ENCODE measurements at regions not wholly inside any gene's neighbourhood (a gene's known extent, or its start where the extent isn't known, plus 50 kb on each side); places are given as distances from the start of the nearest gene placed in this dataset.

DNA sequence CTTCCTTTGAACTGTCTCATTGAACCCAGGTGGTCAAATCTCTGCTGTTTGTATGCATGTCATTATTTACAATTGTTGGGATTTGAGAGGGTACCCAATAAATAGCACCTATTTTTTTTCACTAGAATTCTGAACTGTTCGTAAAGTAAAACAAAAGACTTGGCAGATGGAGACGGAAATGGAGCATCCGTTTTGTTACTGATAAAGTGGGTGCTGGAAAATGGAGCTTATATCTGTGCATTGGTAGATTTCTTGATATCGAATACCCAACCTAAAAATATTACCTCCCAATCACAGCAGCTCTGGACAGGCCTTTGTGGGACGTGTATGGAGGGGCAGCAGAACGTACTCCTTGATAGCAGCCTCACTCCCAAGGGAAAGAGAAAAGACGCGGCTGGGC is 224.4 kb downstream of the C12orf75 start:
- TF ChIP-seq, protein P1, sequence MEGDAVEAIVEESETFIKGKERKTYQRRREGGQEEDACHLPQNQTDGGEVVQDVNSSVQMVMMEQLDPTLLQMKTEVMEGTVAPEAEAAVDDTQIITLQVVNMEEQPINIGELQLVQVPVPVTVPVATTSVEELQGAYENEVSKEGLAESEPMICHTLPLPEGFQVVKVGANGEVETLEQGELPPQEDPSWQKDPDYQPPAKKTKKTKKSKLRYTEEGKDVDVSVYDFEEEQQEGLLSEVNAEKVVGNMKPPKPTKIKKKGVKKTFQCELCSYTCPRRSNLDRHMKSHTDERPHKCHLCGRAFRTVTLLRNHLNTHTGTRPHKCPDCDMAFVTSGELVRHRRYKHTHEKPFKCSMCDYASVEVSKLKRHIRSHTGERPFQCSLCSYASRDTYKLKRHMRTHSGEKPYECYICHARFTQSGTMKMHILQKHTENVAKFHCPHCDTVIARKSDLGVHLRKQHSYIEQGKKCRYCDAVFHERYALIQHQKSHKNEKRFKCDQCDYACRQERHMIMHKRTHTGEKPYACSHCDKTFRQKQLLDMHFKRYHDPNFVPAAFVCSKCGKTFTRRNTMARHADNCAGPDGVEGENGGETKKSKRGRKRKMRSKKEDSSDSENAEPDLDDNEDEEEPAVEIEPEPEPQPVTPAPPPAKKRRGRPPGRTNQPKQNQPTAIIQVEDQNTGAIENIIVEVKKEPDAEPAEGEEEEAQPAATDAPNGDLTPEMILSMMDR (conservative IDR thresholded peaks at IDR 0.05 in 1 of 2, IDR thresholded peaks at IDR 0.05 in 1 of 2; ENCODE audit: low read depth in 1 of 2, low read length in 2 of 2), result no peak
- no peak for TF ChIP-seq EZH2 (IDR thresholded peaks at IDR 0.05; ENCODE audit: low read length, missing control alignments)
- H3K27me3 ChIP-seq (ENCODE audit: control insufficient read depth, insufficient read depth, low read length), result no peaks in the 10 kb centered on the region
- no peak overlapping the region for H3K4me2 ChIP-seq (ENCODE audit: extremely low read depth, insufficient read depth, low read length)
- H3K27ac ChIP-seq (ENCODE audit: insufficient read depth, low read length), result no peak overlapping the region
- no peak overlapping the region for H2AFZ ChIP-seq (ENCODE audit: low read length)
- DNase-seq (ENCODE audit: low read depth in 2 of 2), result no peak
- no peak overlapping the region for H3K4me3 ChIP-seq (replicated peaks in 1 of 4; ENCODE audit: control extremely low read depth in 1 of 4, insufficient read depth in 1 of 4, low read depth in 3 of 4, low read length in 4 of 4)
- no peaks in the 10 kb centered on the region for H3K36me3 ChIP-seq (ENCODE audit: control insufficient read depth, insufficient read depth, low read length)
- no peak overlapping the region for H3K9ac ChIP-seq (ENCODE audit: insufficient read depth, low read length)
- H3K9me3 ChIP-seq (ENCODE audit: control insufficient read depth, insufficient read depth, low read depth, low read length), result no peaks in the 10 kb centered on the region
- no peaks in the 10 kb centered on the region for H4K20me1 ChIP-seq (ENCODE audit: control insufficient read depth, extremely low read depth, insufficient read depth, low read length)
- H3K79me2 ChIP-seq (ENCODE audit: control insufficient read depth, insufficient read depth, low read length), result no peaks in the 10 kb centered on the region
- H3K4me1 ChIP-seq (ENCODE audit: control insufficient read depth, extremely low read depth, insufficient read depth, low read length), result no peaks in the 10 kb centered on the region

DNA sequence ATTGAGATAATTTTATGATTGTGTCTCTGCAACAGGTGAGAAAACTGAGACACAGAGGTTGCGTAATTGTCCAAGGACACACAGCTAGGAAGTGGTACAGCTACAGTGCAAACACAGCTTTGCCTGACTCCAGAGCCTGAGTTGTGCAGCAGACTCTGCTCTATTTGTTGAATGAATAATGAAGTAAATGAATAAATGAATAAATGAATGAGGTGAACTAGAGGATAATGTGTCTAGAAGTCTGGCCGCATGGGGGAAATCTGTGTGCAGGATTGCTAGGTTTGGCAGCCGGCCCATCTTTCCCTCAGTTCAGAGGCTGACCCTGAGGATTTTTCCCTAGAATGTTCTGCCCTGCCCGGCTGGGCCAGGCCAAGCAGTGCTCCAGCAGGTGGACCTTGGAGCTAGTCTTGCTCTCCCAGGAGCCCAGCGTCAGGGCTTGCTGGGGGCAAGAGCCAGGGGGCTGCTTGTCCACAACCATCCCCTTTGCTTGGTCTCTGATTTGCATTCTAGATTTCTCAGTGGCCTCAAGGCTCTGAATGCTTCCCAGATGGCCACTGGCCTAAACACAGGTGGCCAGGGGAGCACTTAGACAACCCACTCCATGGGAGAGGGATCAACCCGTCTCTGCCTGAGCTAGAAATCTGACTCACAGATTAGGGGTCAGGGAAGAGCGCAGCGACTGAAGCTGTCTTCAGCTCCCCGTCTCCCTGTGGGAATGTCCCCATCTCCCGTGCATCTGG is 225.2 kb downstream of the C12orf75 start:
- Histone ChIP-seq H3K4me2 (ENCODE audit: extremely low read depth, insufficient read depth, low read length) (no peak overlapping the region), H2AFZ (ENCODE audit: low read length) (no peak overlapping the region), H3K4me1 (ENCODE audit: control insufficient read depth, extremely low read depth, insufficient read depth, low read length) (no peaks in the 10 kb centered on the region), H3K27ac (ENCODE audit: insufficient read depth, low read length) (no peak overlapping the region), H4K20me1 (ENCODE audit: control insufficient read depth, extremely low read depth, insufficient read depth, low read length) (no peaks in the 10 kb centered on the region), H3K79me2 (ENCODE audit: control insufficient read depth, insufficient read depth, low read length) (no peaks in the 10 kb centered on the region), H3K9ac (ENCODE audit: insufficient read depth, low read length) (no peak overlapping the region), H3K27me3 (ENCODE audit: control insufficient read depth, insufficient read depth, low read length) (no peaks in the 10 kb centered on the region), H3K4me3 (replicated peaks in 1 of 4; ENCODE audit: control extremely low read depth in 1 of 4, insufficient read depth in 1 of 4, low read depth in 3 of 4, low read length in 4 of 4) (no peak overlapping the region), H3K9me3 (ENCODE audit: control insufficient read depth, insufficient read depth, low read depth, low read length) (no peaks in the 10 kb centered on the region), H3K36me3 (ENCODE audit: control insufficient read depth, insufficient read depth, low read length) (no peaks in the 10 kb centered on the region)
- peak; percentile 2 to 48 for DNase-seq (ENCODE audit: low read depth in 2 of 2)
- TF ChIP-seq, protein P1 (conservative IDR thresholded peaks at IDR 0.05 in 1 of 2, IDR thresholded peaks at IDR 0.05 in 1 of 2; ENCODE audit: low read depth in 1 of 2, low read length in 2 of 2), result no peak
- TF ChIP-seq EZH2 (IDR thresholded peaks at IDR 0.05; ENCODE audit: low read length, missing control alignments), result no peak

DNA sequence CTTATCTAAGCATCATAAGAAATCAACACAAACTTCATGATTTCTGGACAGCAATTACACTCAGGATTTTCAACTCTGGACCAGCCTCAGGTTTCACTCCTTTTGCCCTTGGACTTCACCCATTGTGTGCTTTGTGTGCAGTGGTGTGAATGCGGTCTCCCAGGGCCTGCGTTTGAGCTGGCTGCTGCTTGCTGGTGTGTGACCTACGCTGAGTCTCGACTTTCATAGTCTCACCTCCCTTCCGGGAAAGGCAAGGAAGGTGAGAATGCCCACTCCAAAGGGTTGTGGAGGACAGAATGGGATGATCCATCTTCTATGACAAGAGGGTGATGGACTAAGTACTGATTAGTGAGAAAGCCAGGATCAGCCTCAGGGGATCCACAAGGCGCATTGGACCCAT is 228.8 kb downstream of the C12orf75 start:
- Histone ChIP-seq H2AFZ (ENCODE audit: low read length) (no peak overlapping the region), H3K27me3 (ENCODE audit: control insufficient read depth, insufficient read depth, low read length) (no peaks in the 10 kb centered on the region), H3K4me3 (replicated peaks in 1 of 4; ENCODE audit: control extremely low read depth in 1 of 4, insufficient read depth in 1 of 4, low read depth in 3 of 4, low read length in 4 of 4) (no peak overlapping the region), H3K4me1 (ENCODE audit: control insufficient read depth, extremely low read depth, insufficient read depth, low read length) (no peaks in the 10 kb centered on the region), H3K79me2 (ENCODE audit: control insufficient read depth, insufficient read depth, low read length) (no peaks in the 10 kb centered on the region), H3K27ac (ENCODE audit: insufficient read depth, low read length) (no peak overlapping the region), H3K9ac (ENCODE audit: insufficient read depth, low read length) (no peak overlapping the region), H3K4me2 (ENCODE audit: extremely low read depth, insufficient read depth, low read length) (no peak overlapping the region), H3K9me3 (ENCODE audit: control insufficient read depth, insufficient read depth, low read depth, low read length) (no peaks in the 10 kb centered on the region), H4K20me1 (ENCODE audit: control insufficient read depth, extremely low read depth, insufficient read depth, low read length) (no peaks in the 10 kb centered on the region), H3K36me3 (ENCODE audit: control insufficient read depth, insufficient read depth, low read length) (no peaks in the 10 kb centered on the region)
- TF ChIP-seq, protein P1 (conservative IDR thresholded peaks at IDR 0.05 in 1 of 2, IDR thresholded peaks at IDR 0.05 in 1 of 2; ENCODE audit: low read depth in 1 of 2, low read length in 2 of 2), result no peak
- no peak for TF ChIP-seq EZH2 (IDR thresholded peaks at IDR 0.05; ENCODE audit: low read length, missing control alignments)
- DNase-seq (ENCODE audit: low read depth in 2 of 2), result no peak

All from fibroblast of lung (primary cell).